Karpas-422 (cell line): ENCODE measurements at regions not wholly inside any gene's neighbourhood (a gene's known extent, or its start where the extent isn't known, plus 50 kb on each side); places are given as distances from the start of the nearest gene placed in this dataset.

Source experiments
- DNase-seq: peaks from one replicate; pipeline ENCODE4 v3.0.0-alpha.2; 2015
- H2AFZ ChIP-seq: fragments of 200-600 bp; sonication (generic); 2 replicates; pipeline ENCODE4 v1.6.1; 2014; ENCODE audit warnings: antibody characterized with exemption, low read length, mixed read lengths
- H3K27ac ChIP-seq: fragments of 200-600 bp; sonication (generic); 2 replicates; pipeline ENCODE4 v1.5.1; 2014; ENCODE audit warnings: mild to moderate bottlenecking, low read length, moderate library complexity
- H3K27me3 ChIP-seq: fragments of 200-600 bp; sonication (generic); 2 replicates; pipeline ENCODE4 v1.6.1; 2014; ENCODE audit warnings: low read length, mixed read lengths
- H3K36me3 ChIP-seq: fragments of 200-600 bp; sonication (generic); 2 replicates; pipeline ENCODE4 v1.6.1; 2014; ENCODE audit warnings: low read length, mixed read lengths; ENCODE audit not compliant: insufficient read depth
- H3K4me1 ChIP-seq: fragments of 200-600 bp; sonication (generic); 2 replicates; pipeline ENCODE4 v1.6.1; 2014; ENCODE audit warnings: mild to moderate bottlenecking, low read length, mixed read lengths
- H3K4me2 ChIP-seq: fragments of 200-600 bp; sonication (generic); 2 replicates; pipeline ENCODE4 v1.6.1; 2014; ENCODE audit warnings: low read length, low read depth, mild to moderate bottlenecking; ENCODE audit not compliant: poor library complexity, severe bottlenecking
- H3K4me3 ChIP-seq: fragments of 200-600 bp; sonication (generic); 2 replicates; pipeline ENCODE4 v1.5.1; 2014; ENCODE audit warnings: mild to moderate bottlenecking, antibody characterized with exemption, low read length, mixed read lengths
- H3K79me2 ChIP-seq: fragments of 200-600 bp; sonication (generic); 2 replicates; pipeline ENCODE4 v1.6.1; 2014; ENCODE audit warnings: mild to moderate bottlenecking, low read length, mixed read lengths
- H3K9ac ChIP-seq: fragments of 200-600 bp; sonication (generic); 2 replicates; pipeline ENCODE4 v1.6.0; 2014; ENCODE audit warnings: low read length
- H3K9me2 ChIP-seq: fragments of 200-600 bp; sonication (generic), shearing (Covaris generic); replicated peaks from 2 replicates; pipeline ENCODE4 v1.6.0; 2014; ENCODE audit warnings: mild to moderate bottlenecking, low read length, moderate library complexity; ENCODE audit not compliant: insufficient read depth
- H3K9me3 ChIP-seq: fragments of 300-700, 200-600 bp; sonication (generic); 2 replicates; pipeline ENCODE4 v1.6.1; 2014; ENCODE audit warnings: low read length, mixed read lengths
- H4K20me1 ChIP-seq: fragments of 200-600 bp; sonication (generic); 2 replicates; pipeline ENCODE4 v1.6.1; 2014; ENCODE audit warnings: mild to moderate bottlenecking, antibody characterized with exemption, low read length, low read depth; ENCODE audit not compliant: insufficient read depth

DNA sequence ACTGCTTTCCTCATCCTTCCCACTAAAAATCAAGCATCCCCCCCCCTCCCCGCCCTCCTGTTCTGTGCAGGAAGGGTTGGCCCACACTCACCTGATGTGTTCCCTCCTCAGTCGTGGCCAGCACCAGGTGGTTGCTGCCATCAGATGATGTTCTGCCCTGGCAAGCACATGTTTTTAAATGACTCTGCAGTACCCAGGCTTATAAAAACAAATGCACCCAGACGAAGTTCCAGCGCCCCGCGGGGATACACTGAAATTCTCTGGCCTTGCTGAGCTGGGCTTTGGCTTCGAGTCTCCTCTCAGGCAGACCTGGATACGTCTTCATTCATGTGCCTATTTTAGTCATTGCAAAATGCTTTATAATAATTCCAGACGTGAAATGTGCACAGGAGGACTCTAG is 316.3 kb downstream of the DLEU7 start:
- Histone ChIP-seq H3K4me3 (peak overlapping the region; percentile 53), H2AFZ (peak overlapping the region; percentile 58; the same call in 1 of the 2 replicates), H3K27me3 (no peaks in the 10 kb centered on the region), H3K9me3 (no peaks in the 10 kb centered on the region), H3K79me2 (no peaks in the 10 kb centered on the region), H3K4me2 (peak overlapping the region; percentile 67), H3K36me3 (no peaks in the 10 kb centered on the region), H4K20me1 (no peaks in the 10 kb centered on the region), H3K4me1 (peaks cover 96% of the 10 kb centered on the region), H3K9ac (peak overlapping the region; percentile 70), H3K27ac (peak overlapping the region; percentile 96), H3K9me2 (no peaks in the 10 kb centered on the region)
- peak; percentile 79 for DNase-seq

DNA sequence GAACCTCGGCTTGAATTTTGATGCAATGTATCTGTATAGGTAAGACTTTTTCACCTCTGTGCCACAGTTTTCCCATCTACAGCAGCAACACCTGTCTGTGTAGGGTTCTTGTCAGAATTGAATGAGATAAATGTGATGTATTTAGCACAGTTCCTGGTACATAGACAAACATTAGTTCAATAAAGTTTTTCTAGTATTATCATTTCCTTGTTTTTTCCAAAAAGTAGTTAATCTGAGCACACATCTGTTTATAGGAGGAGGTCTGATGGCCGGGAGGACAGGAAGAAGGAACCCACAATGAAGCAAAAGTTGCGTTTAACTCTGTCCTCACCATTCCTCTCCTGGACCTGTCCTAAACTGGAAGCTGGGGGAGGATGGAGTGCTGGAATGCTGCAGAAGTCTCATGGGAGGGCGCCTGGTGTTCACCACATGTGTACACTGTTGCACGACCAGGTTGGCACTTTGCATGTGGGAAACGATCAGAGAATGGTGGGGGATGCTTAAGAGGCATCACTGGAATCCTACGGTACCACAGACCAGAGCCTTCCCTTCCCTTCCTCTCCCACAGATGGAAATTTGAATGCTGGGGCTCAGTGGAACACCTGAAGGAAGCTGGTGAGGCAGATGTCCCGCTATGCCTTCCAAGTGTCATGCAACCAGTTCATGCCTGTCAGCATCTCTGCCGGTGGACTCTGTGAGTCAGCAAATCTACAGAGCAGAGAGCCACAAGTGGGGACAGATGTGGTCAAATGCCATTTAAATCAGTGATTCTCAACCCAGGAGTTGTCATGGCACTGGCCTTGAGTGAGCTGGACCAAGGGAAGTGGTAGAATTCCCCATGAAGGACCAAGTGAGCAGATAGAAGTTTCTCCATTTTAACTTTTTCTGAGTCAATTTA is 315.6 kb downstream of the DLEU7 start:
- H3K4me3 ChIP-seq: peak overlapping the region; percentile 53
- no peaks in the 10 kb centered on the region for H4K20me1 ChIP-seq
- no peaks in the 10 kb centered on the region for H3K9me2 ChIP-seq
- peaks cover 89% of the 10 kb centered on the region for H3K4me1 ChIP-seq
- H3K4me2 ChIP-seq: peak overlapping the region; percentile 67
- no peaks in the 10 kb centered on the region for H3K27me3 ChIP-seq
- no peaks in the 10 kb centered on the region for H3K79me2 ChIP-seq
- no peaks in the 10 kb centered on the region; the same call in 1 of the 2 replicates for H3K9me3 ChIP-seq
- peak; percentile 76 for DNase-seq
- peak overlapping the region; percentile 58; the same call in 1 of the 2 replicates for H2AFZ ChIP-seq
- no peaks in the 10 kb centered on the region for H3K36me3 ChIP-seq
- H3K9ac ChIP-seq: peak overlapping the region; percentile 70
- H3K27ac ChIP-seq: peak overlapping the region; percentile 96

DNA sequence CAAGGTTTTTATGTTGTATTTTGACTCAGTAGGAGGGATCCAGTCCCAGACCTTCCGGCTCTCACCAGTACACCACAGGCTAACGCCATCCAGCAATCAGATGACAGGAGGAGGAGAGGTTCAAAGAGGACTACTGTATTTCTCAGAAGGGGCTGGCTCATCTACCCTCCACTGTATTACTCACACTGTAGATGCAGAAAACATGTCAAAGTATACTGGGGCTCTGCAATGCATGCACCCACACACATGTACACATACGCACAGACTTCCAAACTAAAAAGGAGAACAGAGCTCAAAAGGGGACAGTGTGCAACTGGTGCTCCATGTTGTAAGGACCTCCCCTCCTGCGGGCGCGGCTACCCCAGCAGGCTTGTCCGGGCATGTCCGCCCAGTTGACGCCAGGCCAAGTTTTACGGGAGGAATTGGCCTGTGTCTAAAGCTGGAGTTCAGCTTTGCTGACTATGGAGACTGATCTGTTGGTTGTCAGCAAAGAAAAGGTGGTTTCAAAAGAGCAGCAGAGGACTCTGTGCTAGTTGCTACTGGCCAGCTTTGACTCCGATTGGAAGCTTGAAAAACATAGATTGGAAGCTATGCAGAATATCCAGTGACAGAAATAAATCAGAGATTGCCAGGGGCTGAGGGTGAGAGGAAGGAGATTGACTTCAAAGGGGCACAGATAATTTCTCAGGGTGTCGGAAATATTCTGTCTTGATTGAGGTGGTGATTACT is 314.2 kb downstream of the DLEU7 start:
- no peaks in the 10 kb centered on the region for H3K9me2 ChIP-seq
- no peaks in the 10 kb centered on the region for H4K20me1 ChIP-seq
- H2AFZ ChIP-seq: 0 out of 2 replicates have a peak overlapping the region, but pooled peaks have one; percentile 27
- peak overlapping the region; percentile 96 for H3K27ac ChIP-seq
- H3K79me2 ChIP-seq: no peaks in the 10 kb centered on the region
- H3K9me3 ChIP-seq: peaks cover 7% of the 10 kb centered on the region
- H3K4me2 ChIP-seq: no peak overlapping the region
- H3K9ac ChIP-seq: peak overlapping the region; percentile 70
- H3K4me1 ChIP-seq: peaks cover 74% of the 10 kb centered on the region
- no peaks in the 10 kb centered on the region for H3K27me3 ChIP-seq
- no peaks in the 10 kb centered on the region; the same call in 1 of the 2 replicates for H3K36me3 ChIP-seq
- no peak overlapping the region for H3K4me3 ChIP-seq
- DNase-seq: no peak

DNA sequence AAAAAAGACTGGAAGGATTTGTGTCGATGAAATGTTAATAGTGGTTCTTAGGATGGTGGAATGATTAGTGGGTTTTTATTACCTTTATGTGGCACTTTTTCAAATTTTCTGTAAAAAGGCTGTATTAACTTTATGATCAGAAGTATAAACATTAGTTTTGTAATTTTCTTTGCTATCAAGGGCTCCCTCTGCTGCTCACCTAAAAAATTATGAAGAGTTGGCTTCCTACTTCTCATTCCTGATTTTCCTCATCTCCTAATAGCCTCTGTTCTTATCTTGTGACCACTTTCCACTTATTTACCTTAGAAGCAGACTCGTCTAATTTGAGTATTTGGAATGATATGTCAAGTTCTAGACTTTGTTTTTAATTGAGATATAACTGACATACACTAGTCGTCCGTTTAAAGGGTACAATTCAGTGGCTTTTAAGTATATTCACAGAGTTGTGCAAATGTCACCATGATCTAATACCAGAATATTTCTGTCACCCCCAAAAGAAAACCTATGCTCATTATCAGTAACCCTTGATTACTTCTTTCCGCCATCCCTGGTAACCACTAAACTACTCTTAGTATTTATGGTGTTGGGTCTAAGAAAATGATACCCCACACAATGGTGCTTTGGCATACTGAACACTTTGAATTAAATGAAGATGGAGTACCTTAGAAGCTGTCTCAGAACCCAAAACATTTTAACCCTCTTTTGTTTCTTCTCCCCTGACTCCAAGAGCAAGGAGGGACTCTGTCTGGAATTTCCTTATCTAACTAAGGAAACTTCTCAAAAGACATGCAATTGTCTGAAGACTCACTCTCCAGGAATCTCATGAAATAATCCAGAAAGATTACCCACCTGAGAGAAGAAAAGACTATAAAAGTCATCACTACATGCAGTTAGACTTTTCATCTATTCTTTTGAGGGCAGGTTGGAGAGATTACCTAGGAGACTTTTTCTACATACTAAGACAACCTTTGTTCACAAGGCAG is 311.3 kb downstream of the DLEU7 start:
- DNase-seq: peak; percentile 65

DNA sequence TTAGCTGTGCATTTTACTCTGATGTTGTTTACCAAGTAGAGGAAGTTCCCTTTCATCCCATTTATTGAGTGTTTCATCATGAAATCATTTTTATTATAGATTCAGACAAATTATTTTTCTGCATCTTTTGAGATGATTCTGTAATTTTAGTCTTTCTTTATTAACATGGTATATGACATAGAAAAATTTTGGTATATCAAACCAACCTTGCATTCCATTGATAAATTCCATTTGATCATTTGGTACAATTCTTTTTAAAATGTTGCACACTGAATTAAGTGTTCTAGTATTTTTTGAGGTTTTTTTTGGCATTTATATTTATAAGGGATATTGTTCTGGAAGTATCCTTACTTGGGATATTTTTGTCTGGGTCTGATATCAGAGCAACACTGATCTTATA is 308.4 kb downstream of the DLEU7 start:
- Histone ChIP-seq H3K36me3 (no peaks in the 10 kb centered on the region; the same call in 1 of the 2 replicates), H3K9me2 (no peaks in the 10 kb centered on the region), H4K20me1 (no peaks in the 10 kb centered on the region), H3K9me3 (peaks cover 43% of the 10 kb centered on the region), H3K79me2 (no peaks in the 10 kb centered on the region), H3K4me2 (no peak overlapping the region), H3K9ac (no peak overlapping the region), H3K27ac (no peak overlapping the region), H3K4me3 (no peak overlapping the region), H3K4me1 (peaks cover 21% of the 10 kb centered on the region), H3K27me3 (no peaks in the 10 kb centered on the region), H2AFZ (no peak overlapping the region)
- no peak for DNase-seq

More for the DNA sequence above, 311.3 kb downstream of the DLEU7 start:
- Histone ChIP-seq H3K9me3 (peaks cover 29% of the 10 kb centered on the region), H4K20me1 (no peaks in the 10 kb centered on the region), H3K36me3 (no peaks in the 10 kb centered on the region; the same call in 1 of the 2 replicates), H3K9me2 (no peaks in the 10 kb centered on the region), H3K27me3 (no peaks in the 10 kb centered on the region), H3K4me3 (no peak overlapping the region), H3K27ac (peak overlapping the region; percentile 96; the same call in 1 of the 2 replicates), H3K4me2 (no peak overlapping the region), H3K4me1 (peaks cover 49% of the 10 kb centered on the region), H2AFZ (no peak overlapping the region), H3K9ac (no peak overlapping the region), H3K79me2 (no peaks in the 10 kb centered on the region)

DNA sequence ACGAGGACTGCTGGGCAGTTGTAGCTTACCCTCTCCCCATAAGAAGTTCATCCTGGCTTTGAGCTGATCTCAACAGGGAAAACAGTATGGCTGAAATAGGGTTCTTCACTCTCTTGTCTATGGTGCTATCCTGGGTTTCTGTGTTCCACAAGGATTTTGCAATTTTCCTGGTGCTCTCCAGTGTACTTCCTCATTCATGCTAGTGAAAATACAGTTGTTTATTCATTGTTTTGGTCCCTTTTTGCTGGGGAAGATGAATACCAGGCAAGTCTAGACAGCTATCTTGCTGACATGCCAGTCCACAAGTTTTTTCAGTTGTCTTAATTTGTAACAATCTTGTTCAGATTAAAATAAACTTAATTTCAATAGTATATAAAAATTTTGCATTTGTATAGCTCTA is 306.5 kb downstream of the DLEU7 start:
- no peak overlapping the region for H3K9ac ChIP-seq
- H3K27ac ChIP-seq: no peak overlapping the region
- H3K4me2 ChIP-seq: no peak overlapping the region
- H2AFZ ChIP-seq: no peak overlapping the region
- no peaks in the 10 kb centered on the region for H3K79me2 ChIP-seq
- no peaks in the 10 kb centered on the region; the same call in 1 of the 2 replicates for H3K36me3 ChIP-seq
- peaks cover 43% of the 10 kb centered on the region for H3K9me3 ChIP-seq
- H4K20me1 ChIP-seq: no peaks in the 10 kb centered on the region
- no peak for DNase-seq
- peaks cover 2% of the 10 kb centered on the region; the same call in 1 of the 2 replicates for H3K4me1 ChIP-seq
- no peak overlapping the region for H3K4me3 ChIP-seq
- H3K27me3 ChIP-seq: no peaks in the 10 kb centered on the region
- H3K9me2 ChIP-seq: no peaks in the 10 kb centered on the region

DNA sequence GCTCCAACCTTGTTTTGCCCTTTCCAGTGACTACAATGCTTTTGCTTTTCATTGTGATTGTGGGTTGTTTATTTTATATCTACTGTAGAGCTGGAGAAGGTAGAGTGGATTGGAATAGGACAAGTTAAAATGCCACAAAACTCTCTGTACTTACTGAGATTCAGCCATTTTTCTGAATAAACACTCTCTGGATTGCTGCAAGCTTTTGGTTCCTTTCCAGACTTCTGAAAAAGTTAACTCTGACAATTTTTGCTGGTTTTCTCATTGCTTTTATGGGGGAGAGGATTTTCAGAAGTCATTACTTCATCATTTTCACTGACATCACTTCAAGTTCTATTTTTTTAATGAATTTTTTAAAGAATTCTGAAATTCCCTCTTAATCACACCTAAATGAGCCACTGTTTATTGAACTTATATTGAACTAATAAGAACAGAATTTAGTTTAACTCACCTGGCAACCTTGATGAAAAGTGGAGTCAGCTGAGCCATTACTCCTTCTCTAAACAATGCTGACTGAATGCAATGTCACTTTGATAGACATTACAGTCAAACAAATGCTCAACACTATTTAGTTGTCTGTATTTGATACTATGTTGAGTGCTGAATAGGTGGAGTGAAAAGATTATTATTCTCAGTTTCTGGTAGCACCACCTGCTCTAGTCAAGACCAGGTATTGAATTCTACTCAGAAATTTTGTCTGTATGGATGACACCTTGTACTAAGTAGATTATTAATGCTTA is 303.5 kb downstream of the DLEU7 start:
- Histone ChIP-seq H3K4me3 (no peak overlapping the region), H3K27ac (no peak overlapping the region), H3K9me2 (no peaks in the 10 kb centered on the region), H3K27me3 (no peaks in the 10 kb centered on the region), H3K9me3 (peaks cover 33% of the 10 kb centered on the region), H3K4me1 (peaks cover 13% of the 10 kb centered on the region), H3K79me2 (no peaks in the 10 kb centered on the region), H3K9ac (no peak overlapping the region), H3K4me2 (no peak overlapping the region), H2AFZ (no peak overlapping the region), H3K36me3 (no peaks in the 10 kb centered on the region; the same call in 1 of the 2 replicates), H4K20me1 (no peaks in the 10 kb centered on the region)
- DNase-seq: no peak
